AG09319 (cell line): ENCODE measurements at regions not wholly inside any gene's neighbourhood (a gene's known extent, or its start where the extent isn't known, plus 50 kb on each side); places are given as distances from the start of the nearest gene placed in this dataset.

ENCODE experiments used
- DNase-seq: peaks from one replicate; pipeline ENCODE4 v3.0.0-alpha.2; 2010; ENCODE audit warnings: low read depth; ENCODE audit errors: extremely low read depth
- CTCF ChIP-seq: IDR thresholded peaks from 2 replicates; pipeline ENCODE4 v1.5.1; 2011; ENCODE audit warnings: low read depth, mild to moderate bottlenecking, inconsistent platforms, low read length, moderate library complexity

GRCh38 chr2:234438305-234438977 lies 58.4 kb downstream of the ARL4C start:
- no peak for DNase-seq

GRCh38 chr2:234437642-234438304 lies 59.1 kb downstream of the ARL4C start:
- no peak for TF ChIP-seq CTCF
- DNase-seq, result no peak

More at GRCh38 chr2:234438305-234438977, 58.4 kb downstream of the ARL4C start:
- no peak for TF ChIP-seq CTCF

- no peak for TF ChIP-seq CTCF
- DNase-seq, result no peak
Observed at GRCh38 chr2:234436482-234436837, 60.4 kb downstream of the ARL4C start.

GRCh38 chr2:234435836-234436481 lies 60.9 kb downstream of the ARL4C start:
- no peak for DNase-seq
- no peak for TF ChIP-seq CTCF

- no peak for DNase-seq
- no peak for TF ChIP-seq CTCF
Observed at GRCh38 chr2:234433201-234433600, 63.7 kb downstream of the ARL4C start.

- TF ChIP-seq CTCF, result no peak
- no peak for DNase-seq
Observed at GRCh38 chr2:234430871-234431270, 66.0 kb downstream of the ARL4C start.

GRCh38 chr2:234429265-234429664 lies 67.6 kb downstream of the ARL4C start:
- TF ChIP-seq CTCF, result no peak
- DNase-seq, result no peak
